Gastrocnemius medialis (tissue), 4 donors: ENCODE measurements at regions not wholly inside any gene's neighbourhood (a gene's known extent, or its start where the extent isn't known, plus 50 kb on each side); places are given as distances from the start of the nearest gene placed in this dataset.

Source experiments
- CTCF ChIP-seq, 5 experiments: fragments of 450-650 bp in 3 of 5; fragments of 200-600 bp in 2 of 5; sonication (generic) in 2 of 5; IDR thresholded peaks in 4 of 5; conservative IDR thresholded peaks in 1 of 5; 1 replicate in 4 of 5; 2 replicates in 1 of 5; pipeline ENCODE4 v1.5.1; 2016 to 2019; ENCODE audit warnings: antibody characterized with exemption in 5 of 5, mild to moderate bottlenecking in 3 of 5, moderate library complexity in 3 of 5
- POLR2A ChIP-seq, 2 donors: fragments of 450-650 bp; IDR thresholded peaks; one replicate each; pipeline ENCODE4 v1.6.1; 2017; ENCODE audit warnings: antibody characterized with exemption in 2 of 2, mild to moderate bottlenecking in 2 of 2, moderate library complexity in 2 of 2

- TF ChIP-seq CTCF (IDR thresholded peaks at IDR 0.05 in 4 of 5, conservative IDR thresholded peaks at IDR 0.05 in 1 of 5): no peak
- no peak for TF ChIP-seq POLR2A (IDR thresholded peaks at IDR 0.05)
These were observed 586.1 kb upstream of the ZP4 start for GRCh38 chr1:238476841-238477240.
